ENCODE measurements at regions not wholly inside any gene's neighbourhood (a gene's known extent, or its start where the extent isn't known, plus 50 kb on each side); places are given as distances from the start of the nearest gene placed in this dataset.
A peak's percentile ranks its signal among the peaks of the same experiment; 100 is the strongest.

- DNase-seq = no peak
These were observed 227.8 kb downstream of the NAF1 start for GRCh38 chr4:162938738-162939485.

- no peak for DNase-seq
These were observed 231.5 kb downstream of the NAF1 start for GRCh38 chr4:162935214-162935613.

GRCh38 chr4:162931286-162931685, 235.4 kb downstream of the NAF1 start:
- no peak for DNase-seq

GRCh38 chr4:162921178-162921785, 245.4 kb downstream of the NAF1 start:
- DNase-seq = no peak

GRCh38 chr4:162920649-162921048, 246.0 kb downstream of the NAF1 start:
- DNase-seq = no peak

GRCh38 chr4:162912482-162912881, 254.2 kb downstream of the NAF1 start:
- DNase-seq = no peak

- no peak for DNase-seq
These were observed 255.3 kb downstream of the NAF1 start for GRCh38 chr4:162911349-162911748.

GRCh38 chr4:162909952-162910351, 256.7 kb downstream of the NAF1 start:
- peak; percentile 56 for DNase-seq

- no peak for DNase-seq
These were observed 272.3 kb downstream of the NAF1 start for GRCh38 chr4:162894387-162894786.

- DNase-seq = peak; percentile 92
These were observed 274.6 kb downstream of the NAF1 start for GRCh38 chr4:162891788-162892707.

GRCh38 chr4:162878096-162878495, 288.6 kb downstream of the NAF1 start:
- DNase-seq = no peak

GRCh38 chr4:162874748-162875147, 291.9 kb downstream of the NAF1 start:
- no peak for DNase-seq

GRCh38 chr4:162871990-162872389, 294.7 kb downstream of the NAF1 start:
- no peak for DNase-seq

GRCh38 chr4:162869157-162869556, 297.5 kb downstream of the NAF1 start:
- no peak for DNase-seq

GRCh38 chr4:162866565-162866964, 300.1 kb downstream of the NAF1 start:
- no peak for DNase-seq

GRCh38 chr4:162865102-162865501, 301.6 kb downstream of the NAF1 start:
- DNase-seq = no peak

- no peak for DNase-seq
These were observed 312.9 kb downstream of the NAF1 start for GRCh38 chr4:162853788-162854187.

- no peak for DNase-seq
These were observed 314.0 kb downstream of the NAF1 start for GRCh38 chr4:162852642-162853041.

- peak; percentile 55 for DNase-seq
These were observed 315.4 kb downstream of the NAF1 start for GRCh38 chr4:162851241-162851758.

- DNase-seq = no peak
These were observed 316.8 kb downstream of the NAF1 start for GRCh38 chr4:162849937-162850336.

GRCh38 chr4:162847945-162848549, 318.6 kb downstream of the NAF1 start:
- DNase-seq = no peak

GRCh38 chr4:162841753-162842152, 324.9 kb downstream of the NAF1 start:
- DNase-seq = no peak

GRCh38 chr4:162839814-162840213, 326.9 kb downstream of the NAF1 start:
- no peak for DNase-seq
